ENCODE measurements at regions not wholly inside any gene's neighbourhood (a gene's known extent, or its start where the extent isn't known, plus 50 kb on each side); places are given as distances from the start of the nearest gene placed in this dataset.

DNA sequence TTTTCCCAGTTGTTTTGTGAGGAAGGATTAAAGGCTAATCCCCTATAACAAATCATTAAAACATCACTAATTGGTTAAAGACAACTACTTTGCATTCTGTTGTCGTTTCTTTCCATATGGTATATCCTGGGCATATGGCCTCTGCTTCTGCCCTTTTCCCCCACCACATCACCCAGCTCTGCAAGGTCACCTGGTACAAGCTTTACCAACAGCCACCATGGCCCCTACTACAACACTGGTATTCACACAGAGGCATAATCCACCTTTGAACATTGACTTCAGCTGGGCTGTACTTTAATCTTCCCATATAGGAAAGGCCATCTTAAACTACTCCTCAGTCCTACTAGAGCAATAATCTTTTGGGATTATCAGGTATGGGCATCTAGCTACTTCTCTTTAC lies 866.1 kb downstream of the TLE4 start:
- H3K36me3 ChIP-seq (ENCODE audit: low read depth) = no peaks in the 10 kb centered on the region
- no peaks in the 10 kb centered on the region for H3K4me1 ChIP-seq (replicated peaks; ENCODE audit: insufficient read depth)
- ChIA-PET POLR2A (ENCODE audit: unreplicated experiment) (no interaction called here), CTCF (no interaction called here)
- no peak overlapping the region for H3K4me3 ChIP-seq
- H3K79me2 ChIP-seq (ENCODE audit: low read depth) = no peaks in the 10 kb centered on the region
- intact Hi-C loops (cut with micrococcal nuclease; ENCODE audit: unreplicated experiment) = no loop called here
- H4K20me1 ChIP-seq (ENCODE audit: insufficient read depth) = no peaks in the 10 kb centered on the region
- BruUV-seq (replicated peaks) = no TSS peak
- no peaks in the 10 kb centered on the region for H3K27me3 ChIP-seq (ENCODE audit: insufficient read depth, low read depth)
- no peaks in the 10 kb centered on the region for H3K9me3 ChIP-seq (ENCODE audit: insufficient read depth, low read depth)
- H3K9me2 ChIP-seq (ENCODE audit: insufficient read depth) = no peaks in the 10 kb centered on the region
- H3F3A ChIP-seq (ENCODE audit: insufficient read depth, low read depth) = no peaks in the 10 kb centered on the region
- TF ChIP-seq, protein P1, sequence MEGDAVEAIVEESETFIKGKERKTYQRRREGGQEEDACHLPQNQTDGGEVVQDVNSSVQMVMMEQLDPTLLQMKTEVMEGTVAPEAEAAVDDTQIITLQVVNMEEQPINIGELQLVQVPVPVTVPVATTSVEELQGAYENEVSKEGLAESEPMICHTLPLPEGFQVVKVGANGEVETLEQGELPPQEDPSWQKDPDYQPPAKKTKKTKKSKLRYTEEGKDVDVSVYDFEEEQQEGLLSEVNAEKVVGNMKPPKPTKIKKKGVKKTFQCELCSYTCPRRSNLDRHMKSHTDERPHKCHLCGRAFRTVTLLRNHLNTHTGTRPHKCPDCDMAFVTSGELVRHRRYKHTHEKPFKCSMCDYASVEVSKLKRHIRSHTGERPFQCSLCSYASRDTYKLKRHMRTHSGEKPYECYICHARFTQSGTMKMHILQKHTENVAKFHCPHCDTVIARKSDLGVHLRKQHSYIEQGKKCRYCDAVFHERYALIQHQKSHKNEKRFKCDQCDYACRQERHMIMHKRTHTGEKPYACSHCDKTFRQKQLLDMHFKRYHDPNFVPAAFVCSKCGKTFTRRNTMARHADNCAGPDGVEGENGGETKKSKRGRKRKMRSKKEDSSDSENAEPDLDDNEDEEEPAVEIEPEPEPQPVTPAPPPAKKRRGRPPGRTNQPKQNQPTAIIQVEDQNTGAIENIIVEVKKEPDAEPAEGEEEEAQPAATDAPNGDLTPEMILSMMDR (conservative IDR thresholded peaks at IDR 0.05) = no peak
- no peak for TF ChIP-seq EZH2 (IDR thresholded peaks at IDR 0.05; ENCODE audit: low read depth)
- DNase-seq = no peak
- H3K4me2 ChIP-seq = no peak overlapping the region
- H2AFZ ChIP-seq = no peak overlapping the region
- no peak overlapping the region for H3K27ac ChIP-seq

DNA sequence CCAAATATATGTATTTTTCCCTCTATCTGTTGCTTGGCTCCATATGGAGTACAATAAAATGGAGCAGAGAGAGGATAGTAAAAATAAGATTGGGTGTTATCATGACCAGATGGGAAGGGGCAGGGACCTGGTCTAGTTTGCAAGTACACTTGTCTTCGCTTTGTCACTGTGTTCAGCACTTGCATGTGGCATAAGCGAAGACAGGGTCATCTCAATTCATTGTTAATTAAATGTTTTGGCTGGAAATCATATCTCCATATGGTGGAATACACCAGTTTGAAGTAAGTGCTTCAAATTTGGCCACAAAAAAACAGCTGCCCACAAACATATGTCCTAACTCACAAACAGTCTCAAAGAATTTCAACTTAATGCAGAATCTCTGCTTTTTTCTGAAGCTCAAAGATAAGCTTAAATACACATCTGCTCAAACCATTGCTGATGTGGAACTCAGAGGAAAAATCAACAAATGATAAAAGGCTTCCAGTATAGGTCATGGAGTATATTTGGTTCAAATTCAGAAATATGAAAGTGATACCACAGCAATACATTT lies 865.4 kb downstream of the TLE4 start:
- Histone ChIP-seq H3F3A (ENCODE audit: insufficient read depth, low read depth) (no peaks in the 10 kb centered on the region), H3K4me2 (no peak overlapping the region), H3K4me1 (replicated peaks; ENCODE audit: insufficient read depth) (no peaks in the 10 kb centered on the region), H3K9me2 (ENCODE audit: insufficient read depth) (no peaks in the 10 kb centered on the region), H3K9me3 (ENCODE audit: insufficient read depth, low read depth) (no peaks in the 10 kb centered on the region), H3K27me3 (ENCODE audit: insufficient read depth, low read depth) (no peaks in the 10 kb centered on the region), H3K79me2 (ENCODE audit: low read depth) (no peaks in the 10 kb centered on the region), H4K20me1 (ENCODE audit: insufficient read depth) (no peaks in the 10 kb centered on the region), H3K4me3 (no peak overlapping the region), H3K27ac (no peak overlapping the region), H2AFZ (no peak overlapping the region), H3K36me3 (ENCODE audit: low read depth) (no peaks in the 10 kb centered on the region)
- no TSS peak for BruUV-seq (replicated peaks)
- ChIA-PET CTCF (no interaction called here), POLR2A (ENCODE audit: unreplicated experiment) (no interaction called here)
- DNase-seq = no peak
- intact Hi-C loops (cut with micrococcal nuclease; ENCODE audit: unreplicated experiment) = no loop called here
- TF ChIP-seq, protein P1 (conservative IDR thresholded peaks at IDR 0.05) = no peak
- TF ChIP-seq EZH2 (IDR thresholded peaks at IDR 0.05; ENCODE audit: low read depth) = no peak

DNA sequence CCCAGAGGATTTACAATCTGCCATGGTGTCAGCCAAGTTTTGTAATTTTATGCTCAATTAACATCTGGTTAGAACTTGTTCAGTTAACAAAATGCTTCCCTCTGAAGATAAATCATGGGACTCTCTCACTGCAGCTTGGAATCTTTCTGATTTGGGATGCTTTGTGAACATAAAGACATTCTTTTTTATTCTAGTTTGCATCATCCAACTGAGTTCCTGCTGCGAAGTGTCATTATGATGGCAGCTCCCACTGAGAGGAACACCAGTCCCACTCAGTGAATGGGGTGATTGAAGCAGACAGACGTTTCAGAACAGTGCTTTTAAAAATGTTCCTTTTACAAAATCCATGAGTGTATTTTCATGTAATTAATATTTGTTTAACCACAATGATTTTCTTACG lies 863.8 kb downstream of the TLE4 start:
- no peaks in the 10 kb centered on the region for H3K79me2 ChIP-seq (ENCODE audit: low read depth)
- TF ChIP-seq, protein P1 (conservative IDR thresholded peaks at IDR 0.05) = no peak
- no peak for TF ChIP-seq EZH2 (IDR thresholded peaks at IDR 0.05; ENCODE audit: low read depth)
- H2AFZ ChIP-seq = no peak overlapping the region
- ChIA-PET CTCF (no interaction called here), POLR2A (ENCODE audit: unreplicated experiment) (no interaction called here)
- H3K9me3 ChIP-seq (ENCODE audit: insufficient read depth, low read depth) = no peaks in the 10 kb centered on the region
- no peak for DNase-seq
- H3K36me3 ChIP-seq (ENCODE audit: low read depth) = no peaks in the 10 kb centered on the region
- H3F3A ChIP-seq (ENCODE audit: insufficient read depth, low read depth) = no peaks in the 10 kb centered on the region
- no peak overlapping the region for H3K4me2 ChIP-seq
- no peaks in the 10 kb centered on the region for H3K27me3 ChIP-seq (ENCODE audit: insufficient read depth, low read depth)
- no peaks in the 10 kb centered on the region for H3K9me2 ChIP-seq (ENCODE audit: insufficient read depth)
- no peak overlapping the region for H3K4me3 ChIP-seq
- no peaks in the 10 kb centered on the region for H4K20me1 ChIP-seq (ENCODE audit: insufficient read depth)
- no peak overlapping the region for H3K27ac ChIP-seq
- BruUV-seq (replicated peaks) = no TSS peak
- intact Hi-C loops (cut with micrococcal nuclease; ENCODE audit: unreplicated experiment) = no loop called here
- H3K4me1 ChIP-seq (replicated peaks; ENCODE audit: insufficient read depth) = no peaks in the 10 kb centered on the region
